HG02763 (cell line): ENCODE measurements at regions not wholly inside any gene's neighbourhood (a gene's known extent, or its start where the extent isn't known, plus 50 kb on each side); places are given as distances from the start of the nearest gene placed in this dataset.
"Not testable (repeated sequence)": the region's sequence is repeated elsewhere in the genome, so short reads cannot be mapped to it uniquely, and the experiment has no call there.

Experiments used
- ATAC-seq: cut with Tn5 transposase; IDR thresholded peaks from one replicate; pipeline ENCODE4 v1.9.1; 2021; ENCODE audit warnings: mild to moderate bottlenecking, moderate library complexity; ENCODE audit not compliant: unreplicated experiment

GRCh38 chrX:23061116-23061515 lies 61.4 kb downstream of the DDX53 start:
- ATAC-seq: no peak

- no peak for ATAC-seq
Measured at GRCh38 chrX:23062359-23062758, 62.6 kb downstream of the DDX53 start.

- no peak for ATAC-seq
Measured at GRCh38 chrX:23066588-23067281, 67.0 kb downstream of the DDX53 start.

- not testable (repeated sequence) for ATAC-seq
Measured at GRCh38 chrX:23075461-23075860, 75.7 kb downstream of the DDX53 start.

GRCh38 chrX:23079347-23079746 lies 79.6 kb downstream of the DDX53 start:
- no peak for ATAC-seq

- ATAC-seq: no peak
Measured at GRCh38 chrX:23100826-23101225, 101.1 kb downstream of the DDX53 start.

GRCh38 chrX:23103546-23103945 lies 103.8 kb downstream of the DDX53 start:
- ATAC-seq: no peak

GRCh38 chrX:23114241-23114640 lies 114.5 kb downstream of the DDX53 start:
- ATAC-seq: no peak

- ATAC-seq: no peak
Measured at GRCh38 chrX:23115651-23116050, 115.9 kb downstream of the DDX53 start.

- ATAC-seq: no peak
Measured at GRCh38 chrX:23118163-23118562, 118.4 kb downstream of the DDX53 start.

- no peak for ATAC-seq
Measured at GRCh38 chrX:23118890-23119527, 119.2 kb downstream of the DDX53 start.

GRCh38 chrX:23127586-23127985 lies 127.8 kb downstream of the DDX53 start:
- ATAC-seq: no peak

GRCh38 chrX:23133551-23133950 lies 133.8 kb downstream of the DDX53 start:
- no peak for ATAC-seq

- ATAC-seq: no peak
Measured at GRCh38 chrX:23134136-23134535, 134.4 kb downstream of the DDX53 start.

- no peak for ATAC-seq
Measured at GRCh38 chrX:23136816-23137215, 137.1 kb downstream of the DDX53 start.

GRCh38 chrX:23168291-23168690 lies 166.4 kb upstream of the PTCHD1 start:
- no peak for ATAC-seq

GRCh38 chrX:23185951-23186350 lies 148.7 kb upstream of the PTCHD1 start:
- ATAC-seq: peak; percentile 41

- no peak for ATAC-seq
Measured at GRCh38 chrX:23187819-23188218, 146.8 kb upstream of the PTCHD1 start.

- no peak for ATAC-seq
Measured at GRCh38 chrX:23194885-23195554, 139.6 kb upstream of the PTCHD1 start.

- ATAC-seq: no peak
Measured at GRCh38 chrX:23195761-23196160, 138.9 kb upstream of the PTCHD1 start.

GRCh38 chrX:23201706-23202105 lies 132.9 kb upstream of the PTCHD1 start:
- no peak for ATAC-seq

GRCh38 chrX:23202326-23202725 lies 132.3 kb upstream of the PTCHD1 start:
- ATAC-seq: no peak
